ENCODE measurements at regions not wholly inside any gene's neighbourhood (a gene's known extent, or its start where the extent isn't known, plus 50 kb on each side); places are given as distances from the start of the nearest gene placed in this dataset.
"Not testable (repeated sequence)": the region's sequence is repeated elsewhere in the genome, so short reads cannot be mapped to it uniquely, and the experiment has no call there.

- not testable (repeated sequence) for TF ChIP-seq POLR2A (IDR thresholded peaks at IDR 0.05)
- TF ChIP-seq, protein P1, sequence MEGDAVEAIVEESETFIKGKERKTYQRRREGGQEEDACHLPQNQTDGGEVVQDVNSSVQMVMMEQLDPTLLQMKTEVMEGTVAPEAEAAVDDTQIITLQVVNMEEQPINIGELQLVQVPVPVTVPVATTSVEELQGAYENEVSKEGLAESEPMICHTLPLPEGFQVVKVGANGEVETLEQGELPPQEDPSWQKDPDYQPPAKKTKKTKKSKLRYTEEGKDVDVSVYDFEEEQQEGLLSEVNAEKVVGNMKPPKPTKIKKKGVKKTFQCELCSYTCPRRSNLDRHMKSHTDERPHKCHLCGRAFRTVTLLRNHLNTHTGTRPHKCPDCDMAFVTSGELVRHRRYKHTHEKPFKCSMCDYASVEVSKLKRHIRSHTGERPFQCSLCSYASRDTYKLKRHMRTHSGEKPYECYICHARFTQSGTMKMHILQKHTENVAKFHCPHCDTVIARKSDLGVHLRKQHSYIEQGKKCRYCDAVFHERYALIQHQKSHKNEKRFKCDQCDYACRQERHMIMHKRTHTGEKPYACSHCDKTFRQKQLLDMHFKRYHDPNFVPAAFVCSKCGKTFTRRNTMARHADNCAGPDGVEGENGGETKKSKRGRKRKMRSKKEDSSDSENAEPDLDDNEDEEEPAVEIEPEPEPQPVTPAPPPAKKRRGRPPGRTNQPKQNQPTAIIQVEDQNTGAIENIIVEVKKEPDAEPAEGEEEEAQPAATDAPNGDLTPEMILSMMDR (IDR thresholded peaks at IDR 0.05), result not testable (repeated sequence)
These were observed 418.4 kb downstream of the HINT1 start for GRCh38 chr5:130746641-130747040.
